Activated T-cell treated with anti-CD3 and anti-CD28 coated beads, Interleukin-2, amount 50 U/mL, for 1 hour (primary cell): ENCODE measurements at regions not wholly inside any gene's neighbourhood (a gene's known extent, or its start where the extent isn't known, plus 50 kb on each side); places are given as distances from the start of the nearest gene placed in this dataset.

Experiments
- DNase-seq: peaks from one replicate; pipeline ENCODE4 v3.0.0-alpha.2; 2020

DNA sequence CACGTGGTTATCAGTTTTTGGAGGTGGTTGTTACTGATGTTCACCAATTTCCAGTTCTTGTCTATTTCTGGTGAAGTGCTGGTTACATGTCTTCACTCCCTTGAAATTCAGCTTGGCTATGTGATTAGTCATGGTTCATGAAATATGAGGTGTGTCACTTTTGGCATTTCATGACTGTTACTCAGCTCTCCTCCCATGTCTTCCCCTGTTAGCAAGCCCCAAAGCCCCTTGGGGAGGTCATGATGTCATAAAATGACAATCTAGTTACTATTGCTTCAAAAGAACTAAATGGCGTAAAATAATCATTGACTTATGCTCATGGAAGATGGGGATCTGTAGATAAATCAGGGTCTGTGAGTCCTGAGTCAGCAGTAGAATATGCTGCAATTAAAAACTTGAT is 425.1 kb downstream of the SETD4 start:
- DNase-seq, result no peak

DNA sequence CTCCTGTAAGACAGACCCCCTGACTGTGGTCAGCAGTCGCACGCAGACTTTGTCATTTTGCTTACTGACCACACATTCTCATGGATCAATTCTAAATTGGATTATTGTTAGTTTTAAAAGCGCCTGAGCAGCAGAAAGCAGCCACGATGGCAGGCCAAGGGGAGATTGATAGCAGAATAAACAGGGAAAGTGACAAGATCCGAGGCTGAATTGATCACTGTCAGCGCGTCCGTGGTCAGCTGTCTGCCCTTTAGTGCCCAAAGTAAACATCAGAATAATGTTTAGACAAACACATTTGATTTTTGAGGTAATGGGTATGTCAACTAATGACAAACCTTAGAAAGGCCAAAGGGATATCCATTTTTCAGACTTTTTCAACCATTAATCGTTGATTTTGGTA is 426.8 kb downstream of the SETD4 start:
- no peak for DNase-seq

DNA sequence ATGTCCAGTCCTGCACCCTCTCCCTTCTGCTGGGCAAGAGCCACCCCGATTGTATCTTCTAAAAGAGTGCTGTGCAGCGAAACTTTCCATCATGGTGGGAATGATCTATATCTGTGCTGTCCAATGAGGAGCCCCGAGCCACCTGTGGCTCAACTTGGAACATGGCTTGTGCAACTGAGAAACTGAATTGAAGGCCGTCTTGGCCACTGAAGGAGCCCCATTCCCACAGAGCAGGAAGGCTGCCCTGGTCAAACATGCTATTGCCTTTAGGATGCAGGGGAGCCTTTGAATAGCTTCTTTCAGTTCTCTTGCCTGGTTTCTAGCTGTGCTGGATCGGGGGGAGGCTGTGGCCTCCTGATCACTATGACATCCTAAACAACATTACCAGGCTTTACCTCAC is 427.6 kb downstream of the SETD4 start:
- no peak for DNase-seq

DNA sequence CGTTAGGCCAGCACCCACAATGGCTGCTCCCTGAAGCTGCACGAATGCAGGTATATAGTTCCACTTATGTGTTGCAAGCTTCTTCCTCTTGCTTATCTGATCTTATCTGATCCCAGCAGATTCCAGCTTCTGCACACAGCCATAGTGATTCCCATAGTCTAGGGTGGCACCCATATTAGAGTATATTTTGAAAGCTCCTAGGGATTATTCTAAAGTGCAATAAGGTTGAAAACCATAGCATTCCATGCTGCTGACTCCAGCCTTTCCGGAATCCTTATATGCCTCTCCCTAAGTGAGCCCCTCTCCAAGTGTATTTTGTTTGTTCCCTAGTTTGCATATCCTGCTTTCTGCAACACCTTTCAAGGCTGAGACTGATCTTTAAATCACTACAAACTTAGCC is 432.0 kb downstream of the SETD4 start:
- DNase-seq, result no peak

DNA sequence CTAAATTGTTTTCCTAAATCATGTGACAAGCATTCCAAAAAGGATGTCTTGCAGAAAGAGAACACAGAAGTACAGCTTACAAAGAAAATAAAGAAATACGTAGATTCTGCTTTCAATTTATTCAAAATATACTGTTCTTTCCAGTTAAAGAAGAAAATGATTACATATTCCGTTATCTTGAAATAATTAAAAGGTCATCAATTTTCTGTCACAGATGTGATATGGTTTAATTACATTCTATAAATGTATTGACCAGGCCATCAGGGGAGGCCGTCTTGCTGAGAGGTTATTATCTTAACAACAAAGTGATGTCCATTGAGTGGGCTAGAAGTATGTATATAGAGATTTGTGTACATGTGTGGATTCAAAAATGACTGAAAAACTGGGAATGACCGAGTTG is 432.9 kb downstream of the SETD4 start:
- DNase-seq, result no peak

DNA sequence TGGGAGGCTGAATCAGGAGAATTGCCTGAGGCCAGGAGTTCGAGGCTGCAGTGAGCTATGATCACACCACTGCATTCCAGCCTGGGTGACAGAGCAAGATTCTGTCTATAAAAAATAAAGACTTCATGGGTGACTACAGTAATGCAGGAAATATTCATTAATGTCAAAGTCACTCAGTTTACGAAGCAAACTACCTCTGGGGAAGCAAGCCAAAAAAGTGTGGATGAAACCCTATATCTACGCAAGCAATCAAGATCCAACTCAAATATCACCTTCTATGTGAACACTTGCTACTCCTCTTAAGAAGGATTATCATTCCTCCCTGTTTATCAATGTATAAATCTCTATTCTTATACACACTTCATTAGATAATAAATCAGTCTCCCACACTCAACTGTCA is 434.8 kb downstream of the SETD4 start:
- no peak for DNase-seq

DNA sequence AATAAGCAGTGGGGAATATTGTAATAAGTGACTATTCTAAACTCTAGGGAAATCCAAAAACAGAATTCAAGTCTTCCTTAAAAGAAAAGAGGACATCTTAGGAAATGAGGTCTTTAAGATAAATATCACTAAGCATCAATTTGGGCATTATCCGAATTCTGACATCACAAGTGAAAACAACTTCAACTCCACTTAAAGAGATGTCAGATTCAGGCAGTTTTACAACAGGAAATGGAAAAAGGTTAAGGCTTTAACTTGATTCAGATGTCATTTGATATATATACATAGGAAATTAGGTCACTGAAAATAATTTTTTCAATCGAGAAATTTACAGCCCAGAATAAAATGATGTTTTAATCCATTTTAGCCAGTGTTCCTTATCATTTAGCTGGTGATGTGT is 435.4 kb downstream of the SETD4 start:
- DNase-seq, result no peak

DNA sequence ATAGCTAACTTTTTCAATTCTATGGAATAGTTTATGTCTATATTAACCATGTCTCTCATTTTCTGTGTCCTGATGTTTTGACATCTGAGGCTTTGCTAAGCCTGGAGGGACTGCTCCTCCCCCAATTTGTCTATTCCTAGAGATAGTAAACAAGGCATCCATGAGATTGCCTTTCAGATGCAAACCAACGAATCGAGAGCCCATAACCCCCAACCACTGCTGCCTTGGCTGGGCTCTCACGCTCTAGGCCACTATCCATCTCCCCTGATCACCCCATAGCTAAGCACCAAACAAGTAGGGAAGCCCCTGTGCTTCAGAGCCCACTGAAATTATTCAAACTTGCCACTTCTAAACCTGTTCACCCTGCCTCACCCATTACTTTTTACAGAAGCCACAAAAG is 437.7 kb downstream of the SETD4 start:
- DNase-seq, result no peak

DNA sequence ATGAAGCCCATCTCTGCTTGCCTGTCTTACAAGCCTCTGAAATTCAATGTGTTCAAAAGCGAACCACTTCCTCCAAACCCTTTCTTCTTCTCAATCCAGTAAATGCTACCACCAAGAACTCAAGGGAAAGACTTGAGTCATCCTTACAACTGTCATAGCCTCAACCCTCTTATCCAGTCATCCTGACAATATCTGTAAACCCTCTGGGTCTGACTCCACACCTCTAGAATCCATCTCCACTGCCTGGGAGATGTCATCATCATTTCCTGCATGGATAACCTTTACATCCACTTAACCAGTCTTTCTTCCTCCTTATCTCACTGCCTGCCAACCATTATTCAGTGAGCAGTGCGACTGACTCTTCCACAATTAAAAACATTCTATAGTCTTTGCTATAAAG is 441.1 kb downstream of the SETD4 start:
- no peak for DNase-seq

DNA sequence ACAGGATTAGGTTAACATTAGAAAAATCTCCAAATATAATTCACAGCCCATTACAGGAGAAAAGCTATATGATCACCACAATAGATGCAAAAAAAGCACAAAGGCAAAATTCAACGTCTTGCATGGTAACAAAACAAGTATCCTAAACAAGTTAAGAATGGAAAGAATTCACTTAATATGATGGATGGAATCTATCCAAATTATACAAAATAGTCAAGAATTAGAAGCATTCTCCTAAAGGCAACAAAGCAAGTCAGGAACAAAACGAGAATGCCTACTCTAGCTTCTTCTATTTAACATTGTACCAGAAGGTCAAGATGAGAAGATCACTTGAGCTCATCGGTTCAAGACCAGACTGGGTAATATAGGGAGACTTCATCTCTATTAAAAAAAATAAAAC is 442.8 kb downstream of the SETD4 start:
- DNase-seq, result no peak

DNA sequence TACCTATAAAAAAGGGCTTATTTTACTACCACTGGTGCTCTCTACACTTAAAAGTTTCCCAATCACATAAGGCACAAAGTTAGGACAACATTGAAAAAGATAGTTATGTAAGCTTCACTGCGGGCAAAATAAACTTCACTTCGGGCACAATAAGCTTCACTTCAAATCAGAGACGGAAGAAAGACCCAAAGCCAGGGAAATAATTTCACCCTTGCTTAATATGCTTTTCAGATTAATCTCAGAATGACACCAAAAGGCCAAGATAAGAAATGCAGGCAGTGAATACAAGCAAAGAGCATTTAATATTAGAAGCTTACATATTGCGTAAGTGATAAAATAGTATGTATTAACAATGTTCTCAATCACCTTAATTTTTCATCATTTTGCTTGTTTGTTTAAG is 444.2 kb downstream of the SETD4 start:
- DNase-seq, result no peak

DNA sequence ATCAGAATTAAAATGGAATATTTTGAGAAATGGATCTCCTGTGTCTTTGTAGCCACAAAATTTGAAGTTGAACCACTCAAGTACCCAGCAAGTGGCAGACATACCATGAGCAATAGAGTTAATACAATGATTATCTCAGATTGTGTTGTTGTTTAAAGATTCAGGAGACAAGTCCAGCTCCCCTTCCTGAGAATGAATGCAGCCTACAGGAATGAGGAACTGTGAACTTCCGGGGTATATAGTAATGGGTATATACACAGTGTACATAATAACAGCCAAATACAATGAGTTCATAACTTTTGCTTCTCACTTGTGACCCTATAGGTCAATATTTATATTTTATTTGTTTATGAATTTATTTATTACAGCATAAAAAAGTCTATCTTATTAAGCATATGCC is 445.0 kb downstream of the SETD4 start:
- DNase-seq, result no peak

DNA sequence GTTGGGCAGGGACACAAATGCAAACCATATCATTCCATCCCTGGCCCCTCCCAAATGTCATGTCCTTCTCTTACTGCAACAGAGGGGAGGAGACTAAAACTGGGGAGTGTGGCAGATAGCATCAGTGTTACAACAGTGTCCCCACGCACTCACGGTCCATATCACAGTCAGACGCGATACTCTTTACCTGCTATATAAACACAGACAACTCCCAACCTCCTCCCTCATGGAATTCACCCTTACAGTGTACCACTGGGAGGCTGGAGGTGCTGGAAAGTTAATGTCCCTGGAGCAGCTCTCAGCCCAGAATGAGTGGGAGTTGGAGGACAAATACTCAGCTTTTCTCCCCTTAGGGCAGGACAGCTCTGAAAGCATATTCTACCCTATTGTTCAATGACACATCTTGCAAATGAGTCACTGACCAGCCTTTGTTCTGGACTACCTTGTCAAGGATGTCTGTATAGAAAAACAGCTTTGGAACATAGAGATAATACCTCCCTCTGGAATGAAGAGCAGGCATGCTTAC is 445.9 kb downstream of the SETD4 start:
- no peak for DNase-seq

DNA sequence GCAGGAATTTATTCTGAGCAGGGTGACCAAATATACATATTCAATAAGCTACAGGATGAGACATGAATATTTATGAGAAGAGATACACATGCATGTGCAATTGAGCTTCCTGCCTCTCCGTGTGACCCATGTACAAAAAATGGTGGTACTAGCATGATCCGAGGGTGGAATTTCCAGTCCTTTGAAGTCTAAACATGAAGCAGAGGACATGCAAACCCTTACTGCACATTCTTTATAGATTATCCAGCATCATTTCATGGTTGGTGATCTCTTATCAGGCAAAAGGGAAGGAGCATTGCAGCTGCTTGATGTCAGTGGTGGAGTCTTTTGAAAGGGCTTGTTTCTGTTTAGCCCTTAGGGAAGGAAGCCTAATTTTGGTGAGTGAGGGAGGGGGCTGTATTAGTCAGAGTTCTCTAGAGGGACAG is 448.6 kb downstream of the SETD4 start:
- DNase-seq, result no peak

DNA sequence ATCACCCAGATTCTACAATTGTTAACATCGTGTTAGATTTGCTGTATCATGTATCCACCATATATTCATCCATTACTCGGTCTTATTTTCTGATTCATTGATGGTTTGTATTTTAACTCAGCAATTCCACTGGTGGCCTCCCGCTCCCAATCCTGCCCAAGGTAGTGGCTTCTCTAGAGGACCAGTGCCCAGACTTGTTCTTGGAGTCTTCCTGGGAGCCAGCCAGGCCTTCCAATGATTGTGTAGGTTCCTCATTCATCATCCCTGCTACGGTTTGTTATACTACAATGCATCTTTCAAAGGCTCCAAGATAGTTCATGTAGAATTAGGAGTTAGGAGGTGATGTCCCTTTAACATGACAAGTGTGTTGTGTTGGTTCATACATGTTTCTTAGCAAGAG is 451.1 kb downstream of the SETD4 start:
- DNase-seq, result no peak

DNA sequence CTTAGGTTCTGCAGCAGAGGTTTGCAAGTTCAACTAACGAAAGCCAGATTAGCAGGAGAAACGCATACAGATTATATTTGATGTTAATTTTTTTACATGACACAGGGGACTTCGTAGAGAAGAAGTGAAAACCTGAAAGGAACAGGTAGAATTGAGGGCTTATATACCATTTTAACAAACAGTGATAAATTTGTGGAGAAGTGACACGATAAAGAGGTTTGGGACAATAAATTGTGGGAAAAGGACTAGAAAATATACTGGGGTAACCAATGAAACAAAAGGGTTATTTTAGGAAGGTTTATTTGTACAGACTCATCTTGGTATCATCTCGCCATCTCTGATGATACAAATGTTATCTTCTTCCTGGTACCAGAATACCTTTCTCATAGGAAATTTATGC is 452.9 kb downstream of the SETD4 start:
- no peak for DNase-seq

DNA sequence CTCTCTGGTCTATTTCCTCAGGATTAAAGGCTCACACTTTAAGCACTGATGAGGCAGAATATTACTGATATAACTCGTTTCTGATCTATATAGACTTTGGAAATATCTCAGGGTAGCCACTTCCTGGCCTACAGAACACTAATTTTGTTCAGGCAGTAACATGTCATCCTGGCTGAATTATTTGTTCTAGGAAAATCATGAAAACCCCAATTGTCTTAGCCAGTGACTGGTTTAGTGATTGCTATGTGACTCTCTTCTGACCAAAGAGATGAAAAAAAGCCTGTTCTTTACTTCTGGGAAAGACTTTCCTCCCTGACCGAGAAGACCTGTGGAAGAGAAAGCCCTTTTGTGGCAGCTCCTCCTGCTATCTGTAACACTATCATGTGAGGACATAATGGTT is 453.7 kb downstream of the SETD4 start:
- DNase-seq, result no peak

DNA sequence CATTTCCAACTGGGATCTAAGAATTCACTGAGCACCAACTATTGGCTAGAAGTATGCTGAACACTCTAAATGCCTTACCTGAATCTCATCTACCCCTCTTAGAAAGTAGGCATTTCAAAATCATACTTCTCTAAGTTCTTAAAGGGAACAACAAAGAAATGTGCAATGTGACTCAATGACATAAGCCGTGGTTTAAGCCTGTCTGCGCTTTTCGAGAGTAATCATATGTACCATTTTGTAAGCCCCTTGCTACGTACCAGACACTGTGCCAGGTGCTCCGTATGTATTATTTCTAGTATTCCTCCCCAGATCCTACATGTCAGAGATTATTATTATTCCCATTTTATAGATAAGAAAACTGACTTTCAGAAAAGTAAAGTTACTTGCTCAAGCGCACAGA is 454.2 kb downstream of the SETD4 start:
- DNase-seq, result no peak

DNA sequence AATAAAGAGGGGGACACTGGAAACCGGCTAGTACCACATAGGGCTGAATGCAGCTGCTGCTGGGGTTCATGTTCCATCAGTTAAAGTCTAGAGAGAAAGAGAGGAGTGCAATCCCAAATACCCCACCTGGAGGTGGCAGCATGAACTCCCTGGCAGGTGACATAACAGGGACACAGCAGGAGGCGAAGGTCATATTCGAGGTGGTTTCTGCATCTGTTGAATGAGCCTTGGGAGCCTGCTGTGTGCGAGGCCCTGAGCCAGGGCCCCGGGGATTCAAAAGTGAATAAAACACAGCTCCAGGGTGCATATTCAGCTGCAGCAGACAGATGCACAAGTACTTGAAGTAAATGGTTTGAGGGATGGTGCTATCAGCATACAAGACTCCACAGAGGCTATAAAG is 456.8 kb downstream of the SETD4 start:
- no peak for DNase-seq

DNA sequence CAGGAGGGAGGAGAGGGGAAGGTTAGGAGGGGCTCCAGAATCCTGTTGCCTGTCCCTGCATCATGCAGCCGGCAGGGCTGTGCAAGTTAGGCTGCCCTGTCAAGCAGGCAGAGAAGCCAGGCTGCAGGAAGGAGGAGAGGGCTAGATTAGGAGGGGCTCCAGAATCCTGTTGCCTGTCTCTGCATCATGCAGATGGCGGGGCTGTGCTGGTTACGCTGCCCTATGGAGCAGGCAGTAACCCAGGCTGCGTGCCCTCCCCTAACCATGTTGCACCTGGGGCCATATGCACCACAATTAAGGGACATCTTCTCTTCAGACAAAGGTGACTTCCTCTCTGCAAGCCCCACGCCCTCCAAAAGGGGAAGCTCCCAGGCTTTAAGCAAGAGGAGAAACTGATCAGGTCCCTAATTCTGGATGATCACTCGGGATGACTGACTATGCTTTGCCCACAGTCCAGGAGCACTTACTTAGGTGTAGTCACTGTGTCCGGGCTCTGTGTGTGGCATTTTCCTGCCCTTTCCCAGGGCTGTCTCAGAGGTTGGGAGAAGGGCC is 457.4 kb downstream of the SETD4 start:
- no peak for DNase-seq

DNA sequence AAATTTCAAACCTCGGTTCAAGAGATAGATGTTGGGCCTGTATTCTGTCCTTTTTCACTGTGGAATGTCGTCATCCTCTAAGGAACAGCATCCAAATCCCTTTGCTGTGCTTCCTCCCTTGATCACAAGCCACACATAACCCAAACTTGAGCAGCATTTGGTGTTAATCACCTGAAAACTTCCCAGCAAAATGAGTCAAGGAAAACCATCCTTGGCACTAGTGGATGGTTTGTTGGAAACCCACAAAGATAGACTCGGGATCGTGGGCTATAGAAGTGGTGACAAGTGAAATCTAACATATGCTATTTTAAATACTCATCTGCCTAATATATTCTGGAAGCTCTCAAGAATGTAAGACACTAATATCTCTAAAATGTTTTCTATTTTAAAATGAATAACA is 459.1 kb downstream of the SETD4 start:
- DNase-seq, result no peak

DNA sequence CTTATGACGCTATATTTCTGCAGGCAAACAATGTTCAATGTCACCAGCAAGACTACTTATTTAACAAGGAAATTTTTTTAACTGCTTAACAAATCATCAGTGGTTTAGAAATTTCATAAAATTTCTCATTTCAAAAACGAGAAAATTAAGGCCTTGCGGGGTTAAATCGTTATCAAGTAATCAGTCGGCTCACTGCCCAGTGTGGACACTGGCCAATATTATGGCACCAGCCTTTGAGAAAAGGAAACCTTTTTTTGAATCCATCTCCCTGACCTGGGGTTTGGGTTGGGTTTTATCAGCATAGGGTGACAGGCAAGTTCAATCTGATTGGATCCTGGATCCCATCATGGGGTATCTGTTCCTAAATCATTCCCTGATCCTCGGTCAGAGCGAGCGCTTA is 461.2 kb downstream of the SETD4 start:
- DNase-seq, result no peak

DNA sequence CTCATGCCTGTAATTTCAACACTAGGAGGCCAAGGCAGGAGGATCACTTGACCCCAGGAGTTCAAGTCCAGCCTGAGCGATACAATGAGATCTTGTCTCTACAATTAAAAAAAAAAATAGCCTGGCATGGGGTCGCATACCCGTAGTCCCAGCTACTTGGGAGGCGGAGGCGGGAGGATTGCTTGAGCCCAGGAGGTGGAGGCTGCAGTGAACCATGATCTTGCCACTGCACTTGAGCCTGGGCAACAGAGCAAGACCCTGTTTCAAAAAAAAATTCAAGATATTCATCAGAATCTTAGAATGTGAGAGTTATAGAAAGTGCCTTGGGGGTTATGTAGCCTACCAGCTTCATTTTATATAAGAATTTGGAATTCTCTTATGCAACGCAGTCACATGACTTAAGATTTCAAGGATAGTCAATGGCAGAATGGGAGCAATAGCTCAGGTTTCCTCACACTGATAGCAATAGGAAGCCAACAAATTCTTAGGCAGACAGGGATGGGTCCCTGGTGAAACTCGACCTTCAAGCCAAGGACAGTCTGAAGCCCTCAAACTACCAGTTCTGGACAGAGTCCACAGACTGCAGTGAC is 462.5 kb downstream of the SETD4 start:
- DNase-seq, result no peak

DNA sequence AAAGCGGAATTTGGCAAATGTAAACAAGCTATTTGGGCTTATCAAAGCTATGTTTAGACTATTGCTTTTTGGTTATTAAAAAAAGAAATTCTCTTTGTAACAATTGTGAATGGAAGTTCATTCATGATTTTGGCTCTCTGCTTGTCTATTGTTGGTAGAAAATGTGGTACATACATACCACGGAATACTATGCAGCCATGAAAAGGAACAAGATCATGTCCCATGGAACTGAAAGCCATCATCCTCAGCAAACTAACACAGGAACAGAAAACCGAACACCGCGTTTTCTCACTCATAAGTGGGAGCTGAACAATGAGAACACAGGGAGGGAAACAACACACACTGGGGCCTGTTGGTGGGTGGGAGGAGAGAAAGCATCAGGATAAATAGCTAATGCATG is 465.4 kb downstream of the SETD4 start:
- DNase-seq, result no peak

DNA sequence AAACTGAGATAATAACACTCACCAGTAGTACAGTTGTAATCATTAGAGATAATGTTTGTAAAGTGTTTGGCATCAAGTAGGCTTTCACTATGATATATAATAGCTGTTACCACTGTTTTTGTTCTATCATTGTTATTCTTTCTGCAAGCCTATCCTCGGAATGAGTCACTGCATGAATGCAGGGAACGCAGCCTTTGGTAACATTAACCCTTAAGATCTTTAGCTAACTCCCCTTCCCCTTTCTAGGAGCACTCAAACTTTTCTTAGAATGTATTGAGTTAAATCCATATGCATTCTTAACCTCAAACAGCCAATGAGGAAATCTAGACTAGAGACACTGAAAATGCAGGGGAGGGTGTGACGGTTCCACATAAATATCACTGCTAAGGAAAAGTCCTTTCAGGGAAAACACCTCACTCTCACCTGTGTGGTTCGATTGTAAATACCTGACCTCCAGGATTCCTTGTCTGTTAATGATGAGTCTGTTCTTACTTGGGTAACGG is 467.3 kb downstream of the SETD4 start:
- DNase-seq, result no peak
